ENCODE measurements at regions not wholly inside any gene's neighbourhood (a gene's known extent, or its start where the extent isn't known, plus 50 kb on each side); places are given as distances from the start of the nearest gene placed in this dataset.

GRCh38 chr14:104289507-104289906, 151.1 kb downstream of the KIF26A start:
- TF ChIP-seq ZNF121 (CRISPR knock-in tag; IDR thresholded peaks at IDR 0.05): no peak
- no peak for TF ChIP-seq CTCF (IDR thresholded peaks at IDR 0.05)
- no peak for TF ChIP-seq NR2C2 (CRISPR knock-in tag; IDR thresholded peaks at IDR 0.05)
- no peak for TF ChIP-seq MAX (CRISPR knock-in tag; IDR thresholded peaks at IDR 0.05)
- no peak for TF ChIP-seq IRF2 (CRISPR knock-in tag; IDR thresholded peaks at IDR 0.05; ENCODE audit: borderline replicate concordance, low read depth)
- TF ChIP-seq MLX (CRISPR knock-in tag; IDR thresholded peaks at IDR 0.05): no peak
- TF ChIP-seq ZNF425 (CRISPR knock-in tag; conservative IDR thresholded peaks at IDR 0.05): no peak
- no peak for TF ChIP-seq TCF7 (CRISPR knock-in tag; IDR thresholded peaks at IDR 0.05; ENCODE audit: low read depth)

Measured in WTC11 (cell line).